ENCODE measurements at regions not wholly inside any gene's neighbourhood (a gene's known extent, or its start where the extent isn't known, plus 50 kb on each side); places are given as distances from the start of the nearest gene placed in this dataset.
"Not testable (repeated sequence)": the region's sequence is repeated elsewhere in the genome, so short reads cannot be mapped to it uniquely, and the experiment has no call there.

- no peak for DNase-seq (ENCODE audit: low spot score)
Observed at GRCh38 chr14:56351861-56352260, 227.7 kb upstream of the TMEM260 start.

- DNase-seq (ENCODE audit: low spot score), result no peak
Observed at GRCh38 chr14:56352999-56353398, 226.6 kb upstream of the TMEM260 start.

- no peak for DNase-seq (ENCODE audit: low spot score)
Observed at GRCh38 chr14:56357428-56357827, 222.2 kb upstream of the TMEM260 start.

- no peak for DNase-seq (ENCODE audit: low spot score)
Observed at GRCh38 chr14:56358275-56358674, 221.3 kb upstream of the TMEM260 start.

- DNase-seq (ENCODE audit: low spot score), result no peak
Observed at GRCh38 chr14:56358851-56359614, 220.6 kb upstream of the TMEM260 start.

GRCh38 chr14:56365663-56366062, 213.9 kb upstream of the TMEM260 start:
- not testable (repeated sequence) for DNase-seq (ENCODE audit: low spot score)

- no peak for DNase-seq (ENCODE audit: low spot score)
Observed at GRCh38 chr14:56367416-56367815, 212.2 kb upstream of the TMEM260 start.

- DNase-seq (ENCODE audit: low spot score), result no peak
Observed at GRCh38 chr14:56371737-56372136, 207.9 kb upstream of the TMEM260 start.

GRCh38 chr14:56374421-56374820, 205.2 kb upstream of the TMEM260 start:
- no peak for DNase-seq (ENCODE audit: low spot score)

- no peak for DNase-seq (ENCODE audit: low spot score)
Observed at GRCh38 chr14:56378046-56378445, 201.6 kb upstream of the TMEM260 start.

GRCh38 chr14:56378475-56378877, 201.1 kb upstream of the TMEM260 start:
- no peak for DNase-seq (ENCODE audit: low spot score)

- no peak for DNase-seq (ENCODE audit: low spot score)
Observed at GRCh38 chr14:56379956-56380355, 199.6 kb upstream of the TMEM260 start.

GRCh38 chr14:56386024-56386423, 193.6 kb upstream of the TMEM260 start:
- DNase-seq (ENCODE audit: low spot score), result no peak

- no peak for DNase-seq (ENCODE audit: low spot score)
Observed at GRCh38 chr14:56390859-56391258, 188.7 kb upstream of the TMEM260 start.

- DNase-seq (ENCODE audit: low spot score), result no peak
Observed at GRCh38 chr14:56394826-56395530, 184.6 kb upstream of the TMEM260 start.

GRCh38 chr14:56400109-56400825, 179.3 kb upstream of the TMEM260 start:
- DNase-seq (ENCODE audit: low spot score), result no peak

GRCh38 chr14:56412468-56413434, 166.8 kb upstream of the TMEM260 start:
- no peak for DNase-seq (ENCODE audit: low spot score)

GRCh38 chr14:56413721-56414120, 165.9 kb upstream of the TMEM260 start:
- DNase-seq (ENCODE audit: low spot score), result no peak

GRCh38 chr14:56414236-56414635, 165.4 kb upstream of the TMEM260 start:
- no peak for DNase-seq (ENCODE audit: low spot score)

- no peak for DNase-seq (ENCODE audit: low spot score)
Observed at GRCh38 chr14:56416213-56416612, 163.4 kb upstream of the TMEM260 start.

- no peak for DNase-seq (ENCODE audit: low spot score)
Observed at GRCh38 chr14:56417173-56417572, 162.4 kb upstream of the TMEM260 start.

GRCh38 chr14:56419750-56420149, 159.8 kb upstream of the TMEM260 start:
- no peak for DNase-seq (ENCODE audit: low spot score)

Data from hematopoietic multipotent progenitor cell treated with erythropoietin and hydrocortisone succinate and interleukin-3 and kit ligand, for 17 days (in vitro differentiated cells).